PC-9 (cell line): ENCODE measurements at regions not wholly inside any gene's neighbourhood (a gene's known extent, or its start where the extent isn't known, plus 50 kb on each side); places are given as distances from the start of the nearest gene placed in this dataset.

ENCODE experiments used
- BruUV-seq: library from RNA; stranded (reverse); fragments of 400-500 nt; replicated peaks from 2 replicates; lab custom pipeline; 2021; lab: Mats Ljungman, UMichigan
- CTCF ChIA-PET: fragments of 300-600 bp; sonication (Branson Sonifier 250); formaldehyde crosslinking; loops from one replicate; lab custom pipeline; 2022; ENCODE audit warnings: antibody characterized with exemption; lab: Charles Lee
- POLR2A ChIA-PET: fragments of 300-600 bp; sonication (Branson Sonifier 250); formaldehyde crosslinking; loops from one replicate; lab custom pipeline; 2022; ENCODE audit warnings: antibody characterized with exemption; ENCODE audit not compliant: unreplicated experiment; lab: Charles Lee
- DNase-seq, 2 experiments: peaks; one replicate each; pipeline versions ENCODE4 v3.0.0 to v3.0.0-alpha.2; 2015 to 2022; ENCODE audit warnings: mixed read lengths in 1 of 2
- H2AFZ ChIP-seq: fragments of 200-600 bp; sonication (generic); 2 replicates; pipeline ENCODE4 v1.8.1; 2017; ENCODE audit warnings: antibody characterized with exemption
- H3F3A ChIP-seq: fragments of 200-600 bp; sonication (generic); 2 replicates; pipeline ENCODE4 v1.8.1; 2017; ENCODE audit warnings: antibody characterized with exemption, mild to moderate bottlenecking, low read depth; ENCODE audit not compliant: insufficient read depth
- H3K27ac ChIP-seq: fragments of 200-600 bp; sonication (generic); 2 replicates; pipeline ENCODE4 v1.6.1; 2016; ENCODE audit warnings: mixed run types
- H3K27me3 ChIP-seq: fragments of 200-600 bp; sonication (generic); 2 replicates; pipeline ENCODE4 v1.6.1; 2016; ENCODE audit warnings: low read depth, mixed run types; ENCODE audit not compliant: insufficient read depth
- H3K36me3 ChIP-seq: fragments of 200-600 bp; sonication (generic); 2 replicates; pipeline ENCODE4 v1.6.1; 2016; ENCODE audit warnings: low read depth, mixed run types
- H3K4me1 ChIP-seq: fragments of 200-600 bp; sonication (generic); replicated peaks from 2 replicates; pipeline ENCODE4 v1.6.1; 2016; ENCODE audit warnings: mixed run types; ENCODE audit not compliant: insufficient read depth
- H3K4me2 ChIP-seq: fragments of 200-600 bp; sonication (generic); 2 replicates; pipeline ENCODE4 v1.6.1; 2017; ENCODE audit warnings: mixed run types
- H3K4me3 ChIP-seq: fragments of 200-600 bp; sonication (generic); 2 replicates; pipeline ENCODE4 v1.6.1; 2016; ENCODE audit warnings: mixed run types
- H3K79me2 ChIP-seq: fragments of 200-600 bp; sonication (generic); 2 replicates; pipeline ENCODE4 v1.6.1; 2017; ENCODE audit warnings: low read depth, mixed run types
- H3K9me2 ChIP-seq: fragments of 200-600 bp; sonication (generic); 2 replicates; pipeline ENCODE4 v1.8.1; 2017; ENCODE audit warnings: mild to moderate bottlenecking; ENCODE audit not compliant: insufficient read depth
- H3K9me3 ChIP-seq: fragments of 200-600 bp; sonication (generic); 2 replicates; pipeline ENCODE4 v1.8.1; 2016; ENCODE audit warnings: low read depth; ENCODE audit not compliant: insufficient read depth
- H4K20me1 ChIP-seq: fragments of 200-600 bp; sonication (generic); 2 replicates; pipeline ENCODE4 v1.8.1; 2017; ENCODE audit not compliant: insufficient read depth
- CTCF ChIP-seq: fragments of 200-600 bp; sonication (generic); conservative IDR thresholded peaks from 2 replicates; pipeline ENCODE4 v1.6.1; 2017; ENCODE audit warnings: mixed run types, antibody characterized with exemption, mild to moderate bottlenecking, moderate library complexity
- EZH2 ChIP-seq: fragments of 200-600 bp; sonication (generic); IDR thresholded peaks from 2 replicates; pipeline ENCODE4 v1.8.0; 2017; ENCODE audit warnings: antibody characterized with exemption, low read depth
- intact Hi-C: fragments of 100-400 bp; cut with micrococcal nuclease; formaldehyde crosslinking; loops from one replicate; pipeline ENCODE4 v1.10.0; 2022; ENCODE audit not compliant: unreplicated experiment

- Histone ChIP-seq H3K79me2 (no peaks in the 10 kb centered on the region), H3K4me2 (no peak overlapping the region), H3K9me2 (no peaks in the 10 kb centered on the region), H3K4me1 (no peaks in the 10 kb centered on the region), H3K4me3 (no peak overlapping the region), H3F3A (no peaks in the 10 kb centered on the region), H2AFZ (no peak overlapping the region), H3K36me3 (no peaks in the 10 kb centered on the region), H3K27ac (no peak overlapping the region), H4K20me1 (no peaks in the 10 kb centered on the region), H3K9me3 (no peaks in the 10 kb centered on the region), H3K27me3 (no peaks in the 10 kb centered on the region)
- CTCF ChIA-PET: no interaction called here
- DNase-seq: no peak
- no TSS peak for BruUV-seq
- POLR2A ChIA-PET: no interaction called here
- intact Hi-C loops: no loop called here
- TF ChIP-seq CTCF (no peak), EZH2 (no peak)
These were observed 245.3 kb downstream of the FAM76B start for GRCh38 chr11:95544095-95544856.

GRCh38 chr11:95542868-95543551 is 246.6 kb downstream of the FAM76B start:
- no peak for DNase-seq
- no peaks in the 10 kb centered on the region for H4K20me1 ChIP-seq
- no TSS peak for BruUV-seq
- no peak overlapping the region for H2AFZ ChIP-seq
- CTCF ChIA-PET: no interaction called here
- H3K27ac ChIP-seq: no peak overlapping the region
- H3K27me3 ChIP-seq: no peaks in the 10 kb centered on the region
- H3K4me2 ChIP-seq: no peak overlapping the region
- no peaks in the 10 kb centered on the region for H3K9me2 ChIP-seq
- H3K4me3 ChIP-seq: no peak overlapping the region
- no peaks in the 10 kb centered on the region for H3K4me1 ChIP-seq
- intact Hi-C loops: no loop called here
- POLR2A ChIA-PET: no interaction called here
- H3K9me3 ChIP-seq: no peaks in the 10 kb centered on the region
- TF ChIP-seq CTCF: no peak
- no peak for TF ChIP-seq EZH2
- H3K79me2 ChIP-seq: no peaks in the 10 kb centered on the region
- H3K36me3 ChIP-seq: no peaks in the 10 kb centered on the region
- H3F3A ChIP-seq: no peaks in the 10 kb centered on the region

- H3K27me3 ChIP-seq: no peaks in the 10 kb centered on the region
- no TSS peak for BruUV-seq
- no peaks in the 10 kb centered on the region for H3K79me2 ChIP-seq
- no peaks in the 10 kb centered on the region for H4K20me1 ChIP-seq
- no peaks in the 10 kb centered on the region for H3K9me2 ChIP-seq
- ChIA-PET CTCF (interaction anchor here (0.7 kb wide), 1 partner anchor 195 kb away, joined by 3 read pairs; no protein-coding TSS in a partner anchor), POLR2A (no interaction called here)
- no peak overlapping the region for H2AFZ ChIP-seq
- H3K4me1 ChIP-seq: no peaks in the 10 kb centered on the region
- no peak for DNase-seq
- H3K27ac ChIP-seq: no peak overlapping the region
- TF ChIP-seq EZH2: no peak
- TF ChIP-seq CTCF: no peak
- no peak overlapping the region for H3K4me2 ChIP-seq
- H3K9me3 ChIP-seq: no peaks in the 10 kb centered on the region
- H3K36me3 ChIP-seq: no peaks in the 10 kb centered on the region
- H3F3A ChIP-seq: no peaks in the 10 kb centered on the region
- H3K4me3 ChIP-seq: no peak overlapping the region
- intact Hi-C loops: no loop called here
These were observed 247.9 kb downstream of the FAM76B start for GRCh38 chr11:95541715-95542114.
